ENCODE measurements at regions not wholly inside any gene's neighbourhood (a gene's known extent, or its start where the extent isn't known, plus 50 kb on each side); places are given as distances from the start of the nearest gene placed in this dataset.

DNA sequence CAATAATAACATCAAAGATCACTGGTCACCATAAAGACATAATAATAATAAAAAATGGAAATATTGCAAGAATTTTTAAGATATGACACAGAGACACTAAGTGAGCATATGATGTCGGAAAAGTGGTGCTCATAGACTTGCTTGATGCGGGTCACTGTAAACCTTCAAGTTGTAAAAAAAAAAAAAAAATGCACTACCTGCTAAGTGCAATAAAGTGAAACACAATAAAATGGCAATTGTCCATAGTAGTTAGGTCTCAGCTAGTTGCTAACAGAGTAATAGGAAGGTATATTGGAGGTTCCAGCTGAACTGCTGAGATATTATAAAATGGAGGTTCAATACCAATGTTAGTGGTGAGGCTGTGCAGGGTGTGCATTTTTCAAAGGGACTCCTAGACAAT is 146.6 kb upstream of the MRPS22 start:
- Histone ChIP-seq H4K20me1 (ENCODE audit: insufficient read depth, low read length) (no peaks in the 10 kb centered on the region), H3K27ac (ENCODE audit: low read length) (no peak overlapping the region), H2AFZ (ENCODE audit: low read depth, low read length) (no peak overlapping the region), H3K4me1 (ENCODE audit: insufficient read depth, low read length) (no peaks in the 10 kb centered on the region), H3K79me2 (ENCODE audit: insufficient read depth, low read length) (no peaks in the 10 kb centered on the region), H3K9ac (ENCODE audit: low read depth, low read length) (no peak overlapping the region), H3K4me3 (ENCODE audit: low read depth in 1 of 2, low read length in 2 of 2) (no peak overlapping the region), H3K4me2 (ENCODE audit: insufficient read depth, low read length) (no peak overlapping the region), H3K27me3 (ENCODE audit: insufficient read depth, low read length, poor library complexity) (no peaks in the 10 kb centered on the region), H3K36me3 (ENCODE audit: insufficient read depth, low read length) (no peaks in the 10 kb centered on the region), H3K9me3 (ENCODE audit: insufficient read depth, low read length, severe bottlenecking) (no peaks in the 10 kb centered on the region)
- DNase-seq (no peak), ATAC-seq (ENCODE audit: insufficient read depth, low read depth) (no peak)
- no peak for TF ChIP-seq EZH2 (IDR thresholded peaks at IDR 0.05; ENCODE audit: borderline replicate concordance, low read depth, low read length, severe bottlenecking)
- TF ChIP-seq, protein P1, sequence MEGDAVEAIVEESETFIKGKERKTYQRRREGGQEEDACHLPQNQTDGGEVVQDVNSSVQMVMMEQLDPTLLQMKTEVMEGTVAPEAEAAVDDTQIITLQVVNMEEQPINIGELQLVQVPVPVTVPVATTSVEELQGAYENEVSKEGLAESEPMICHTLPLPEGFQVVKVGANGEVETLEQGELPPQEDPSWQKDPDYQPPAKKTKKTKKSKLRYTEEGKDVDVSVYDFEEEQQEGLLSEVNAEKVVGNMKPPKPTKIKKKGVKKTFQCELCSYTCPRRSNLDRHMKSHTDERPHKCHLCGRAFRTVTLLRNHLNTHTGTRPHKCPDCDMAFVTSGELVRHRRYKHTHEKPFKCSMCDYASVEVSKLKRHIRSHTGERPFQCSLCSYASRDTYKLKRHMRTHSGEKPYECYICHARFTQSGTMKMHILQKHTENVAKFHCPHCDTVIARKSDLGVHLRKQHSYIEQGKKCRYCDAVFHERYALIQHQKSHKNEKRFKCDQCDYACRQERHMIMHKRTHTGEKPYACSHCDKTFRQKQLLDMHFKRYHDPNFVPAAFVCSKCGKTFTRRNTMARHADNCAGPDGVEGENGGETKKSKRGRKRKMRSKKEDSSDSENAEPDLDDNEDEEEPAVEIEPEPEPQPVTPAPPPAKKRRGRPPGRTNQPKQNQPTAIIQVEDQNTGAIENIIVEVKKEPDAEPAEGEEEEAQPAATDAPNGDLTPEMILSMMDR (IDR thresholded peaks at IDR 0.05; ENCODE audit: borderline replicate concordance, extremely low read depth, low read length, poor library complexity, severe bottlenecking) = no peak

DNA sequence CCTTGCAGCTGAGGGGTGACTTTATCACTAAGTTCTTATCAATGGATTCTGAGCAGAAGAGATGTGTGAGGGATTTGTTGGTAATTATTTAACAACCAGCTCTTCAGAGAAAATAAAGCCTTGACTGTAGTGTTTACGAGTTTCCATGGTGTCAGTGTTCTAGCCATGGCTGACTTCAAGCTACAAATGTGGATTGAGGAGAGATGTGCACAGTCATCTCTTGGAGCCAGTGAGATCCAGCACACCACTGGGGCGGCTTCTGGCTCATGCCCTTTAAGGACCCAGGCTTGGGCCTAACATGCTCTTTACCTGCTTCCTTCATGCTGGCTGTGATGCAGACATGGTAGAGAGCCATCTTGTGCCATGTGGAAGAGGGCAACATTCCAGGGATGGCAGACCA is 145.6 kb upstream of the MRPS22 start:
- Histone ChIP-seq H3K9ac (ENCODE audit: low read depth, low read length) (no peak overlapping the region), H3K27ac (ENCODE audit: low read length) (no peak overlapping the region), H3K4me3 (ENCODE audit: low read depth in 1 of 2, low read length in 2 of 2) (no peak overlapping the region), H2AFZ (ENCODE audit: low read depth, low read length) (no peak overlapping the region), H3K4me2 (ENCODE audit: insufficient read depth, low read length) (no peak overlapping the region), H3K79me2 (ENCODE audit: insufficient read depth, low read length) (no peaks in the 10 kb centered on the region), H3K27me3 (ENCODE audit: insufficient read depth, low read length, poor library complexity) (no peaks in the 10 kb centered on the region), H3K9me3 (ENCODE audit: insufficient read depth, low read length, severe bottlenecking) (no peaks in the 10 kb centered on the region), H3K4me1 (ENCODE audit: insufficient read depth, low read length) (no peaks in the 10 kb centered on the region), H4K20me1 (ENCODE audit: insufficient read depth, low read length) (no peaks in the 10 kb centered on the region), H3K36me3 (ENCODE audit: insufficient read depth, low read length) (no peaks in the 10 kb centered on the region)
- ATAC-seq (ENCODE audit: insufficient read depth, low read depth) = no peak
- no peak for DNase-seq
- no peak for TF ChIP-seq EZH2 (IDR thresholded peaks at IDR 0.05; ENCODE audit: borderline replicate concordance, low read depth, low read length, severe bottlenecking)
- TF ChIP-seq, protein P1 (IDR thresholded peaks at IDR 0.05; ENCODE audit: borderline replicate concordance, extremely low read depth, low read length, poor library complexity, severe bottlenecking) = no peak

DNA sequence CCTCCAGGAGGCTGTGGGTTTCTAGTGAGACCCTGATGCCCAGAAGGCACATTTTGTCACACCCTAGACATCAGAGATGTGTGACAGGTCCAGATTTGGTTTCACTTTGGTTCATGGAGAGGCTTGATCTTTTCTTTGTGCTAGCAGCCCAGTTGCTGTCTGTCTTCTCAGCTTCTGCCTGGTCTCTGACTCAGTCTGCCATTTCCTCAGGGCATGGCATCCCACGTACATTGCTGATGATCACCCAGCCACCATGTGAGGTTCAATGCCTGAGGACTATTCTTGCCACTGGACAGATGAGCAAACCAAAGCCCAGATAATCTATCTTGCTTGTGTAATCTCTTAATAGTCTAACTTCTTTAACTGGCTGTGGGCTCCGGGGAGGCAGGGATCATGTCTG is 144.9 kb upstream of the MRPS22 start:
- no peaks in the 10 kb centered on the region for H4K20me1 ChIP-seq (ENCODE audit: insufficient read depth, low read length)
- no peak overlapping the region for H3K27ac ChIP-seq (ENCODE audit: low read length)
- DNase-seq = no peak
- TF ChIP-seq EZH2 (IDR thresholded peaks at IDR 0.05; ENCODE audit: borderline replicate concordance, low read depth, low read length, severe bottlenecking) = no peak
- TF ChIP-seq, protein P1 (IDR thresholded peaks at IDR 0.05; ENCODE audit: borderline replicate concordance, extremely low read depth, low read length, poor library complexity, severe bottlenecking) = no peak
- H3K36me3 ChIP-seq (ENCODE audit: insufficient read depth, low read length) = no peaks in the 10 kb centered on the region
- H3K79me2 ChIP-seq (ENCODE audit: insufficient read depth, low read length) = no peaks in the 10 kb centered on the region
- no peak overlapping the region for H3K9ac ChIP-seq (ENCODE audit: low read depth, low read length)
- H3K27me3 ChIP-seq (ENCODE audit: insufficient read depth, low read length, poor library complexity) = no peaks in the 10 kb centered on the region
- no peak overlapping the region for H3K4me2 ChIP-seq (ENCODE audit: insufficient read depth, low read length)
- no peak for ATAC-seq (ENCODE audit: insufficient read depth, low read depth)
- no peaks in the 10 kb centered on the region for H3K9me3 ChIP-seq (ENCODE audit: insufficient read depth, low read length, severe bottlenecking)
- H3K4me3 ChIP-seq (ENCODE audit: low read depth in 1 of 2, low read length in 2 of 2) = no peak overlapping the region
- H3K4me1 ChIP-seq (ENCODE audit: insufficient read depth, low read length) = no peaks in the 10 kb centered on the region
- no peak overlapping the region for H2AFZ ChIP-seq (ENCODE audit: low read depth, low read length)

Measured in DND-41 (cell line).